Neural cell (in vitro differentiated cells): ENCODE measurements at regions not wholly inside any gene's neighbourhood (a gene's known extent, or its start where the extent isn't known, plus 50 kb on each side); places are given as distances from the start of the nearest gene placed in this dataset.

Experiments
- H2AFZ ChIP-seq: fragments of 200-600, 300-800 bp; sonication (generic), shearing (Covaris generic); 2 replicates; pipeline ENCODE4 v1.6.0; 2014; ENCODE audit warnings: low read depth, mild to moderate bottlenecking, antibody characterized with exemption, low read length, moderate library complexity
- H3F3A ChIP-seq: fragments of 200-600 bp; shearing (Covaris generic); 2 replicates; pipeline ENCODE4 v1.6.1; 2016; ENCODE audit warnings: mild to moderate bottlenecking, moderate library complexity, mixed read lengths, antibody characterized with exemption, low read length; ENCODE audit not compliant: insufficient read depth, poor library complexity, severe bottlenecking
- H3K27ac ChIP-seq: fragments of 200-600, 300-800 bp; sonication (generic), shearing (Covaris generic); 2 replicates; pipeline ENCODE4 v1.5.1; 2014; ENCODE audit warnings: mild to moderate bottlenecking, low read length, moderate library complexity
- H3K27me3 ChIP-seq: fragments of 300-800, 200-600 bp; sonication (generic), shearing (Covaris generic); 2 replicates; pipeline ENCODE4 v1.6.0; 2014; ENCODE audit warnings: mild to moderate bottlenecking, low read depth, low read length, moderate library complexity; ENCODE audit not compliant: insufficient read depth
- H3K36me3 ChIP-seq: fragments of 300-800, 200-600 bp; sonication (generic), shearing (Covaris generic); 2 replicates; pipeline ENCODE4 v1.5.1; 2014; ENCODE audit warnings: mild to moderate bottlenecking, antibody characterized with exemption, low read length, moderate library complexity; ENCODE audit not compliant: insufficient read depth
- H3K4me2 ChIP-seq: fragments of 300-800, 200-600 bp; sonication (generic), shearing (Covaris generic); 2 replicates; pipeline ENCODE4 v1.6.0; 2014; ENCODE audit warnings: mild to moderate bottlenecking, low read length
- H3K4me3 ChIP-seq: fragments of 300-800, 200-600 bp; sonication (generic), shearing (Covaris generic); 2 replicates; pipeline ENCODE4 v1.5.1; 2014; ENCODE audit warnings: mild to moderate bottlenecking, low read length, moderate library complexity
- H3K79me2 ChIP-seq: fragments of 200-600 bp; shearing (Covaris generic); replicated peaks from 2 replicates; pipeline ENCODE4 v1.6.0; 2014; ENCODE audit warnings: mild to moderate bottlenecking, low read length, moderate library complexity; ENCODE audit not compliant: insufficient read depth
- H3K9ac ChIP-seq: fragments of 300-800, 200-600 bp; sonication (generic), shearing (Covaris generic); 2 replicates; pipeline ENCODE4 v1.6.1; 2016; ENCODE audit warnings: mild to moderate bottlenecking, low read length, mixed read lengths
- H3K9me2 ChIP-seq: fragments of 200-600 bp; shearing (Covaris generic); 2 replicates; pipeline ENCODE4 v1.6.1; 2016; ENCODE audit warnings: mild to moderate bottlenecking, low read length, mixed read lengths; ENCODE audit not compliant: insufficient read depth
- H3K9me3 ChIP-seq: fragments of 200-600, 300-800 bp; sonication (generic), shearing (Covaris generic); 2 replicates; pipeline ENCODE4 v1.6.1; 2016; ENCODE audit warnings: mild to moderate bottlenecking, mixed run types, low read length, moderate library complexity, mixed read lengths
- H4K20me1 ChIP-seq: fragments of 200-600 bp; shearing (Covaris generic); 2 replicates; pipeline ENCODE4 v1.6.1; 2016; ENCODE audit warnings: mild to moderate bottlenecking, mixed run types; ENCODE audit not compliant: insufficient read depth
- CTCF ChIP-seq: fragments of 450-650 bp; IDR thresholded peaks from 2 replicates; pipeline ENCODE4 v1.5.1; 2014; ENCODE audit warnings: antibody characterized with exemption, mild to moderate bottlenecking, moderate library complexity; ENCODE audit not compliant: poor library complexity, severe bottlenecking
- EP300 ChIP-seq: fragments of 450-650 bp; conservative IDR thresholded peaks from 2 replicates; pipeline ENCODE4 v1.6.1; 2014; ENCODE audit warnings: antibody characterized with exemption, mild to moderate bottlenecking, moderate library complexity; ENCODE audit not compliant: poor library complexity, severe bottlenecking
- EZH2 ChIP-seq: fragments of 200-600, 300-800 bp; shearing (Covaris generic), sonication (generic); IDR thresholded peaks from 2 replicates; pipeline ENCODE4 v1.6.1; 2014; ENCODE audit warnings: antibody characterized with exemption, low read length, borderline replicate concordance, mild to moderate bottlenecking; ENCODE audit not compliant: insufficient read depth, poor library complexity, severe bottlenecking
- MXI1 ChIP-seq: fragments of 450-650 bp; conservative IDR thresholded peaks from 2 replicates; pipeline ENCODE4 v1.6.1; 2014; ENCODE audit warnings: antibody characterized with exemption, mild to moderate bottlenecking; ENCODE audit not compliant: poor library complexity, severe bottlenecking
- POLR2AphosphoS5 ChIP-seq: IDR thresholded peaks from 2 replicates; pipeline ENCODE4 v1.6.1; 2012
- RAD21 ChIP-seq: fragments of 450-650 bp; conservative IDR thresholded peaks from 2 replicates; pipeline ENCODE4 v1.6.1; 2014; ENCODE audit warnings: antibody characterized with exemption, mild to moderate bottlenecking, moderate library complexity
- SMC3 ChIP-seq: fragments of 450-650 bp; conservative IDR thresholded peaks from 2 replicates; pipeline ENCODE4 v1.6.1; 2014; ENCODE audit warnings: antibody characterized with exemption, mild to moderate bottlenecking, moderate library complexity; ENCODE audit not compliant: poor library complexity
- TAF1 ChIP-seq: IDR thresholded peaks from 2 replicates; pipeline ENCODE4 v1.6.1; 2012; ENCODE audit warnings: low read depth
- TF ChIP-seq, protein P1 (sequence below): IDR thresholded peaks from 2 replicates; pipeline ENCODE4 v1.6.1; 2012; ENCODE audit warnings: borderline replicate concordance

GRCh38 chr12:92272061-92272964 lies 126.7 kb upstream of the BTG1 start:
- Histone ChIP-seq H3K9me3 (no peaks in the 10 kb centered on the region), H3F3A (no peaks in the 10 kb centered on the region), H2AFZ (no peak overlapping the region), H4K20me1 (no peaks in the 10 kb centered on the region), H3K79me2 (no peaks in the 10 kb centered on the region), H3K4me2 (no peak overlapping the region), H3K9me2 (no peaks in the 10 kb centered on the region), H3K9ac (no peak overlapping the region), H3K27ac (no peak overlapping the region), H3K27me3 (no peaks in the 10 kb centered on the region), H3K36me3 (no peaks in the 10 kb centered on the region), H3K4me3 (no peak overlapping the region)
- TF ChIP-seq CTCF (no peak), MXI1 (no peak), EP300 (no peak), RAD21 (no peak), POLR2AphosphoS5 (no peak), TAF1 (no peak), SMC3 (no peak), EZH2 (no peak)
- TF ChIP-seq, protein P1, sequence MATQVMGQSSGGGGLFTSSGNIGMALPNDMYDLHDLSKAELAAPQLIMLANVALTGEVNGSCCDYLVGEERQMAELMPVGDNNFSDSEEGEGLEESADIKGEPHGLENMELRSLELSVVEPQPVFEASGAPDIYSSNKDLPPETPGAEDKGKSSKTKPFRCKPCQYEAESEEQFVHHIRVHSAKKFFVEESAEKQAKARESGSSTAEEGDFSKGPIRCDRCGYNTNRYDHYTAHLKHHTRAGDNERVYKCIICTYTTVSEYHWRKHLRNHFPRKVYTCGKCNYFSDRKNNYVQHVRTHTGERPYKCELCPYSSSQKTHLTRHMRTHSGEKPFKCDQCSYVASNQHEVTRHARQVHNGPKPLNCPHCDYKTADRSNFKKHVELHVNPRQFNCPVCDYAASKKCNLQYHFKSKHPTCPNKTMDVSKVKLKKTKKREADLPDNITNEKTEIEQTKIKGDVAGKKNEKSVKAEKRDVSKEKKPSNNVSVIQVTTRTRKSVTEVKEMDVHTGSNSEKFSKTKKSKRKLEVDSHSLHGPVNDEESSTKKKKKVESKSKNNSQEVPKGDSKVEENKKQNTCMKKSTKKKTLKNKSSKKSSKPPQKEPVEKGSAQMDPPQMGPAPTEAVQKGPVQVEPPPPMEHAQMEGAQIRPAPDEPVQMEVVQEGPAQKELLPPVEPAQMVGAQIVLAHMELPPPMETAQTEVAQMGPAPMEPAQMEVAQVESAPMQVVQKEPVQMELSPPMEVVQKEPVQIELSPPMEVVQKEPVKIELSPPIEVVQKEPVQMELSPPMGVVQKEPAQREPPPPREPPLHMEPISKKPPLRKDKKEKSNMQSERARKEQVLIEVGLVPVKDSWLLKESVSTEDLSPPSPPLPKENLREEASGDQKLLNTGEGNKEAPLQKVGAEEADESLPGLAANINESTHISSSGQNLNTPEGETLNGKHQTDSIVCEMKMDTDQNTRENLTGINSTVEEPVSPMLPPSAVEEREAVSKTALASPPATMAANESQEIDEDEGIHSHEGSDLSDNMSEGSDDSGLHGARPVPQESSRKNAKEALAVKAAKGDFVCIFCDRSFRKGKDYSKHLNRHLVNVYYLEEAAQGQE, result no peak

GRCh38 chr12:92271341-92271740 lies 125.7 kb upstream of the BTG1 start:
- Histone ChIP-seq H3K4me2 (no peak overlapping the region), H3K36me3 (no peaks in the 10 kb centered on the region), H3K9ac (no peak overlapping the region), H3K27ac (no peak overlapping the region), H2AFZ (no peak overlapping the region), H3K79me2 (no peaks in the 10 kb centered on the region), H4K20me1 (no peaks in the 10 kb centered on the region), H3K9me2 (no peaks in the 10 kb centered on the region), H3K27me3 (no peaks in the 10 kb centered on the region), H3K9me3 (no peaks in the 10 kb centered on the region), H3F3A (no peaks in the 10 kb centered on the region), H3K4me3 (no peak overlapping the region)
- TF ChIP-seq RAD21, result no peak
